ENCODE measurements at regions not wholly inside any gene's neighbourhood (a gene's known extent, or its start where the extent isn't known, plus 50 kb on each side); places are given as distances from the start of the nearest gene placed in this dataset.
"Not testable (repeated sequence)": the region's sequence is repeated elsewhere in the genome, so short reads cannot be mapped to it uniquely, and the experiment has no call there.

DNA sequence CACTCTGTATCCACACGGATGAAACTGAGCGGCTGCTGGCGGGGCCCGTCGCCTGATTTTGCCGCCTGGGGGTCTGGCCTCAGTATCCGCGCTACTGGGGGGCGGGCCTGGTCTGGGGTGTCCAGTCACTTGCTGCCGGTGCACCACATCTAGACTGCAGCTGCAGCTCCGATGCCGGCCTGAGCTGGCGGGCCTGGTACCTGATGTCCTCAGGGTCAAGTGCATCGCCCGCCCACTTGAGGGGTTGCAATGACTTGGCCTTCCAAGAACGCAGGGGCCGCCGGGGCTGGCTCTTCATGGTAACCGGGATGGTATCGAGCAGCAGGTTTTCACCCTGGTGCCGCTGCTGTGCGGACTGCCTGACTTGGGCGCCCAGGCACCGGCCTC is 532.8 kb upstream of the DEFB115 start:
- H3K9ac ChIP-seq (ENCODE audit: low read length); H3K4me1 ChIP-seq (ENCODE audit: insufficient read depth, low read length, severe bottlenecking); H3K9me3 ChIP-seq (ENCODE audit: low read length); H3K27me3 ChIP-seq (ENCODE audit: insufficient read depth, low read length); H3K4me3 ChIP-seq (ENCODE audit: low read depth, low read length, poor library complexity, severe bottlenecking); H3K36me3 ChIP-seq (ENCODE audit: insufficient read depth, low read length); H3K27ac ChIP-seq (ENCODE audit: low read depth, low read length, poor library complexity, severe bottlenecking); H3K9me2 ChIP-seq (ENCODE audit: low read depth, low read length); H3K4me2 ChIP-seq (ENCODE audit: low read length); H2AFZ ChIP-seq (ENCODE audit: low read length); H4K20me1 ChIP-seq (ENCODE audit: insufficient read depth, low read length); H3K79me2 ChIP-seq (ENCODE audit: insufficient read depth, low read length); H3F3A ChIP-seq (ENCODE audit: insufficient read depth, low read length): not testable (repeated sequence)

DNA sequence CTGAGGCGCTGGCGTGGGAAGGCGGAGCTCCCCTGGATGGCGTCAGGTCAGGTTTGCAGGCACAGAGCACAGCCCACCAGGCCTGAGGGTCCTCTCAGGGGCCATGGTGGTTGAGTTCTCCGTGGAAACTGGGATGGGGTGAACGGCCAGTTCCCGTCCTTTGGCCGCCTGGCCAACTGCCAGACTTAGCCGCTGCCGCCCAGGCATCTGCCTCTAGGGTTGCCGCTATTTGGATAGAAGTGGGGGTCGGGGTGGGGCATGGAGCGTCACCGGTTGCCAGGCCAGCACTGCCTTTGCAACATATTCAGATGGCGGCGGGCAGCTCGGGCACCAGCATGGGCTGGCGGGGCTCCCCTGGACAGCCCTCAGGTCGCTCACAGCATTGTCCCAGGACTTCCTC is 532.3 kb upstream of the DEFB115 start:
- H3K4me3 ChIP-seq (ENCODE audit: low read depth, low read length, poor library complexity, severe bottlenecking); H3K36me3 ChIP-seq (ENCODE audit: insufficient read depth, low read length); H3K27ac ChIP-seq (ENCODE audit: low read depth, low read length, poor library complexity, severe bottlenecking); H3K9me2 ChIP-seq (ENCODE audit: low read depth, low read length); H3K9me3 ChIP-seq (ENCODE audit: low read length); H3K79me2 ChIP-seq (ENCODE audit: insufficient read depth, low read length); H3K9ac ChIP-seq (ENCODE audit: low read length); H4K20me1 ChIP-seq (ENCODE audit: insufficient read depth, low read length); H3K4me2 ChIP-seq (ENCODE audit: low read length); H3F3A ChIP-seq (ENCODE audit: insufficient read depth, low read length); H3K4me1 ChIP-seq (ENCODE audit: insufficient read depth, low read length, severe bottlenecking); H2AFZ ChIP-seq (ENCODE audit: low read length); H3K27me3 ChIP-seq (ENCODE audit: insufficient read depth, low read length): not testable (repeated sequence)

DNA sequence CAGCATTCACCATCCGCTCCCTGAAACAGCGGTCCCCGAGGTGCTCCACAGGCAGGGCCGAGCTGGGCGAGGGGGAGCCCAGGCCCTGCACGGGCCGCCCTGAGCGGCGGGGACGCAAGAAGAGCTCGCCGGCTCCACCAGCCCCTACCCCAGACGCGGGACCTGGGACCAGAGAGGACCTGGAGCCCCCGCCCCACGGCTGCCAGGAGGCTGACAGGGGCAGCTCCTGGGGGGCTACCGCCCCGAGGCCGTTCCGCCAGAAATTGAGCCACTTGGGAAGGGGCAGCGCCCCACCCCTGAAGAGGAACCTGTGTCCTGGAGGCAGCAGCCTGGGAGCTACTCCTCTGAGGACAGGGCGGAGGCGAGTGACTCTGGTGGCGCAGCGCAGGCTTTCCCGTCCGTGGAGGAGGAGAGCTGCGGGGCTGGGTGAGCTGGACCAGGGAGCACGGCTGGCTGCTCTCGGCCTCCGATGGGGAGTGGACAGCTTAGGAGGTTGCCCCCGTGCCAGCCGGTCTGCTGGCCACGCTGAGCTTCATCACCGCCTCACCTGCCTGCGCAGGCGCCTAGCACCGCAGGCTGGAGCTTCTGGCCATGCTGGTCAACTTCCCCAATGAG is 529.1 kb upstream of the DEFB115 start:
- H3K79me2 ChIP-seq (ENCODE audit: insufficient read depth, low read length); H3K4me2 ChIP-seq (ENCODE audit: low read length); H3K9ac ChIP-seq (ENCODE audit: low read length): not testable (repeated sequence)

More for the DNA sequence above, 529.1 kb upstream of the DEFB115 start:
- not testable (repeated sequence) for H3K27ac ChIP-seq (ENCODE audit: low read depth, low read length, poor library complexity, severe bottlenecking); H3K27me3 ChIP-seq (ENCODE audit: insufficient read depth, low read length); H2AFZ ChIP-seq (ENCODE audit: low read length); H3F3A ChIP-seq (ENCODE audit: insufficient read depth, low read length); H3K9me3 ChIP-seq (ENCODE audit: low read length); H3K4me1 ChIP-seq (ENCODE audit: insufficient read depth, low read length, severe bottlenecking); H3K9me2 ChIP-seq (ENCODE audit: low read depth, low read length); H3K36me3 ChIP-seq (ENCODE audit: insufficient read depth, low read length); H3K4me3 ChIP-seq (ENCODE audit: low read depth, low read length, poor library complexity, severe bottlenecking); H4K20me1 ChIP-seq (ENCODE audit: insufficient read depth, low read length)
